Right lobe of liver (tissue), 6 donors: ENCODE measurements at regions not wholly inside any gene's neighbourhood (a gene's known extent, or its start where the extent isn't known, plus 50 kb on each side); places are given as distances from the start of the nearest gene placed in this dataset.

Experiments used
- ATAC-seq, 4 donors: fragments of 200-7000 bp; cut with Tn5 transposase; one replicate each; pipeline ENCODE4 v1.9.1; 2020; ENCODE audit warnings: mild to moderate bottlenecking in 4 of 4, moderate library complexity in 4 of 4
- DNase-seq, 3 donors: peaks; one replicate each; pipeline ENCODE4 v3.0.0-alpha.2; 2020
- H3K27ac ChIP-seq, 3 donors: fragments of 200-600 bp; one replicate each; pipeline ENCODE4 v1.8.0; 2022
- H3K27me3 ChIP-seq, 2 donors: fragments of 200-600 bp; one replicate each; pipeline ENCODE4 v1.8.0; 2022
- H3K36me3 ChIP-seq, 4 donors: fragments of 200-600 bp; sonication (generic) in 1 of 4; one replicate each; pipeline versions ENCODE4 v1.5.1 to v1.8.0; 2017 to 2022; ENCODE audit warnings: control low read depth in 1 of 4
- H3K4me1 ChIP-seq, 4 donors: fragments of 200-600 bp; sonication (generic) in 1 of 4; one replicate each; pipeline versions ENCODE4 v1.5.1 to v1.8.0; 2017 to 2022; ENCODE audit warnings: control low read depth in 1 of 4
- H3K4me3 ChIP-seq, 3 donors: fragments of 200-600 bp; one replicate each; pipeline ENCODE4 v1.8.0; 2022
- H3K9me3 ChIP-seq, 4 donors: fragments of 200-600 bp; sonication (generic) in 1 of 4; one replicate each; pipeline versions ENCODE4 v1.5.1 to v1.8.0; 2017 to 2022; ENCODE audit warnings: control low read depth in 1 of 4
- POLR2A ChIP-seq: fragments of 450-650 bp; IDR thresholded peaks from one replicate; pipeline ENCODE4 v1.6.1; 2017; ENCODE audit warnings: antibody characterized with exemption, mild to moderate bottlenecking
- WGBS: methylation state at CpG from one replicate; pipeline ENCODE4 v1.1.6; 2018; ENCODE audit warnings: low coverage, low lambda C conversion rate; ENCODE audit not compliant: insufficient coverage; ENCODE audit errors: missing lambda C conversion rate; 5-methylcytosine and 5-hydroxymethylcytosine counted together
- intact Hi-C, 2 donors: fragments of 100-400 bp; cut with DNase I; formaldehyde crosslinking; loops; one replicate each; pipeline versions ENCODE4 v1.11.2 to v1.14.1; 2022
- TF ChIP-seq, protein P1 (sequence below), 4 donors: fragments of 200-600 bp in 3 of 4; fragments of 450-650 bp in 1 of 4; IDR thresholded peaks; one replicate each; pipeline versions ENCODE4 v1.5.1 to v1.8.0; 2016 to 2022; ENCODE audit warnings: antibody characterized with exemption in 4 of 4, mild to moderate bottlenecking in 2 of 4
- donor health status: DM: no; HTN: yes; CAD: no.
- donor health status: DM: no; HTN: no; CAD: no.
- donor health status: DM: no; HTN: no; CAD: no.
- donor health status: DM: no; HTN: yes; CAD: no.
- donor health status: DM: no; HTN: yes; CAD: no.

DNA sequence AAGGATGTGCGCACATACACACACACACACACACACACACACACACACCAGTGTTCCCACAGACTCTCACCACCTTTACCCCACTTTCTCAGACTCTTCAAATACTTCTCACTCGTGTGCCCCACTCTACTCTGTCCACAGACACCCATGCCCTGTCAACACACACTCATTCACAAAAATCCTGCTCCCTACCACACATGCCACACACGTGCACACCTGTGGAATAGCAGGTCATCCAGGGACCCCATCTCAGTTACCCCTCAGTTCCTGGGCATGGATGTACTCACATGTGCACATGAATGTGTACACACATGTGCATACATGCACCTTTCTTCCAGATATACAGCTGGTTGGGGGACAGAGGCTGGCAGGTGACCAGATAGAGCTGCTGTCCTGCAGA, 142.9 kb downstream of the EMX2 start:
- no peak for ATAC-seq
- H3K4me3 ChIP-seq: no peak overlapping the region
- H3K27me3 ChIP-seq: no peaks in the 10 kb centered on the region
- WGBS: 55% methylated on average over 2 of the region's 3 CpGs
- no peaks in the 10 kb centered on the region for H3K4me1 ChIP-seq
- H3K36me3 ChIP-seq: no peaks in the 10 kb centered on the region
- no peak overlapping the region for H3K27ac ChIP-seq
- H3K9me3 ChIP-seq: no peaks in the 10 kb centered on the region
- intact Hi-C loops: no loop called here
- TF ChIP-seq POLR2A: no peak
- TF ChIP-seq, protein P1, sequence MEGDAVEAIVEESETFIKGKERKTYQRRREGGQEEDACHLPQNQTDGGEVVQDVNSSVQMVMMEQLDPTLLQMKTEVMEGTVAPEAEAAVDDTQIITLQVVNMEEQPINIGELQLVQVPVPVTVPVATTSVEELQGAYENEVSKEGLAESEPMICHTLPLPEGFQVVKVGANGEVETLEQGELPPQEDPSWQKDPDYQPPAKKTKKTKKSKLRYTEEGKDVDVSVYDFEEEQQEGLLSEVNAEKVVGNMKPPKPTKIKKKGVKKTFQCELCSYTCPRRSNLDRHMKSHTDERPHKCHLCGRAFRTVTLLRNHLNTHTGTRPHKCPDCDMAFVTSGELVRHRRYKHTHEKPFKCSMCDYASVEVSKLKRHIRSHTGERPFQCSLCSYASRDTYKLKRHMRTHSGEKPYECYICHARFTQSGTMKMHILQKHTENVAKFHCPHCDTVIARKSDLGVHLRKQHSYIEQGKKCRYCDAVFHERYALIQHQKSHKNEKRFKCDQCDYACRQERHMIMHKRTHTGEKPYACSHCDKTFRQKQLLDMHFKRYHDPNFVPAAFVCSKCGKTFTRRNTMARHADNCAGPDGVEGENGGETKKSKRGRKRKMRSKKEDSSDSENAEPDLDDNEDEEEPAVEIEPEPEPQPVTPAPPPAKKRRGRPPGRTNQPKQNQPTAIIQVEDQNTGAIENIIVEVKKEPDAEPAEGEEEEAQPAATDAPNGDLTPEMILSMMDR (IDR thresholded peaks at IDR 0.05): no peak
- no peak for DNase-seq

DNA sequence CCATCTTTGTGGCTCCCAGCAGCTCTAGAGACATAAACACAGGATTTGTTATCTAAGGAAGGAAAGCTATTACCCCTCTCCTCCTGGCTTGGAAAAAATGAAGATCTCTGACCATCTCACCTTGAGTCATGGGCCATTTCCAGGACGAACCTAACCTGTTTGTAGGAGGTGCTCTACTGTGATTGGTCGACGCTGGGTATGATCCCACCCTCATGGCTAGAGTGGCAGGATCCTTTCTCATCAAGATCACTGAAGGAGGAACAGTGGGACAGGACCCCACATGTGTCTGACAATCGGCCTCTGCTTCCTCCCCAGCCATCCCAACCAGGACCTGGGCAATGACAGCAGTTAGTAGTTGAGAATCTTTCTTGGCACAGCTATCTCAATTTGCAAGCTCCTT, 144.1 kb downstream of the EMX2 start:
- no peak for TF ChIP-seq POLR2A
- TF ChIP-seq, protein P1 (IDR thresholded peaks at IDR 0.05): no peak
- Histone ChIP-seq H3K9me3 (no peaks in the 10 kb centered on the region), H3K27me3 (no peaks in the 10 kb centered on the region), H3K4me3 (no peak overlapping the region), H3K27ac (no peak overlapping the region), H3K36me3 (no peaks in the 10 kb centered on the region), H3K4me1 (no peaks in the 10 kb centered on the region)
- ATAC-seq: no peak
- intact Hi-C loops: no loop called here
- WGBS: 37% methylated on average over 2 of the region's 4 CpGs
- DNase-seq: no peak

DNA sequence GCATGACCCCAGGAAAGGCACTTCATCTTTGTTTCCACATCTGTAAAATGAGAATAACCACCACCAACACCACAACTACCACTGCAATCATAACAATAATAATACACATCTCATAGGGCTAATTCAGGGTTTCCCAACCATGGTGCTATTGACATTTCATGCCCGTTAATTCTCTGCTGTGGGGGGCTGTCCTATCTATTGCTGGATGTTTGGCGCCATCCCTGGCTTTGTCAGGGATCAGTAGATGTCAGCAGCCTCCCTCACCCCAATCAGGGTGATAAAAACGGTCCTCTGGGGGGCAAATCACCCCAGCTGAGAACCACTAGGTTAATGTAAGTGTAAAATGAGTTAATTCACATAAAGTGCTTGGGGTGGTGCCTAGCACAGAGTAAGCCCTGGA, 145.8 kb downstream of the EMX2 start:
- no peak for ATAC-seq
- H3K4me3 ChIP-seq: no peak overlapping the region
- H3K27ac ChIP-seq: no peak overlapping the region
- H3K4me1 ChIP-seq: no peaks in the 10 kb centered on the region
- H3K36me3 ChIP-seq: no peaks in the 10 kb centered on the region
- 37% methylated on average over 3 of the region's 3 CpGs for WGBS
- DNase-seq: no peak
- H3K27me3 ChIP-seq: no peaks in the 10 kb centered on the region
- TF ChIP-seq, protein P1 (IDR thresholded peaks at IDR 0.05): no peak
- no peak for TF ChIP-seq POLR2A
- intact Hi-C loops: no loop called here
- no peaks in the 10 kb centered on the region for H3K9me3 ChIP-seq

DNA sequence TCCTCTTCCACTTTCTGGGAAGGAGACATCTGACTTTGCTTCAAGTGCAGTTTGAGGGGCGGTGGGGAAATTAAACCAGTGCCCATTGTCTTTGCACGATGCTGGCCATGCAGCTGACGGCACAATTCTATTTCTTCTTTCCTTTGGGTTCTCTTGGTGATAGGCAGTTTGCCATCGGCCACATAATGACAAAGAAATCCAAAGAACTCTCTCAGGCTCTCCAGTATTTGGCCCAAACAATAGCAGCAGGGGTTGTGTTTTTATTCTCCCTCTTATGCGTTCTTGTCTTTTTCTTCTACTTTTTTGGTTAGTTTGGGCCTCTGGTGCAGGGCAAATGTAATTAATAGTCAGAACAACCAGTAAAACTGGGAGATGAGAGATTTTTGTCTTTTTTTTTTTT, 147.0 kb downstream of the EMX2 start:
- Histone ChIP-seq H3K9me3 (no peaks in the 10 kb centered on the region), H3K4me1 (no peaks in the 10 kb centered on the region), H3K4me3 (no peak overlapping the region), H3K27ac (no peak overlapping the region), H3K36me3 (no peaks in the 10 kb centered on the region), H3K27me3 (no peaks in the 10 kb centered on the region)
- no peak for DNase-seq
- TF ChIP-seq POLR2A: no peak
- TF ChIP-seq, protein P1 (IDR thresholded peaks at IDR 0.05): no peak
- intact Hi-C loops: no loop called here
- WGBS: 50% methylated on average over 5 of the region's 5 CpGs
- no peak for ATAC-seq

DNA sequence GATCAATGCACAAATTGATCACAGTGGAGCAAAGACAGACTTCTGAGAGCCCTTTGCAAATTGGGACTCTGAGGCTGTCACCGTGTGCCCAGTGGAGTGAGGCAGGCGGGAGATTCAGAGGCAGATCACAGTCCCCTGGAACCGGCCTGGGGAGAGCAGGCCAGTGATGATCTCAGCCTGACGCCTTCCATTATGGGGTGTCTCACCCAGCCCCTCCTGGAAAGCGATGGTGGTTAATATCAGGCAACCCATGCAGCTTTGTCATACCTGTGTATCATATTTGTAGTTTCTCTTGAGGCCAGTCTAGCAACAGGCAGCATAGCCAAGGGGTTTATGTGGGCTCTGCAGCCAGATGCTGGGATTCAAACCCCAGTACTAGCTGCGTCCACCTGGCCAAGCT, 147.8 kb downstream of the EMX2 start:
- no peaks in the 10 kb centered on the region for H3K9me3 ChIP-seq
- H3K27ac ChIP-seq: no peak overlapping the region
- DNase-seq: no peak
- no peak for ATAC-seq
- H3K27me3 ChIP-seq: no peaks in the 10 kb centered on the region
- H3K4me3 ChIP-seq: no peak overlapping the region
- intact Hi-C loops: no loop called here
- TF ChIP-seq, protein P1 (IDR thresholded peaks at IDR 0.05): no peak
- WGBS: 10% methylated on average over 2 of the region's 6 CpGs
- H3K36me3 ChIP-seq: no peaks in the 10 kb centered on the region
- no peaks in the 10 kb centered on the region for H3K4me1 ChIP-seq
